Smooth muscle cell of the brain vasculature (primary cell): ENCODE measurements at regions not wholly inside any gene's neighbourhood (a gene's known extent, or its start where the extent isn't known, plus 50 kb on each side); places are given as distances from the start of the nearest gene placed in this dataset.

Source experiments
- DNase-seq: peaks from one replicate; pipeline ENCODE4 v3.0.0-alpha.2; 2012; ENCODE audit warnings: low read depth, low spot score

DNA sequence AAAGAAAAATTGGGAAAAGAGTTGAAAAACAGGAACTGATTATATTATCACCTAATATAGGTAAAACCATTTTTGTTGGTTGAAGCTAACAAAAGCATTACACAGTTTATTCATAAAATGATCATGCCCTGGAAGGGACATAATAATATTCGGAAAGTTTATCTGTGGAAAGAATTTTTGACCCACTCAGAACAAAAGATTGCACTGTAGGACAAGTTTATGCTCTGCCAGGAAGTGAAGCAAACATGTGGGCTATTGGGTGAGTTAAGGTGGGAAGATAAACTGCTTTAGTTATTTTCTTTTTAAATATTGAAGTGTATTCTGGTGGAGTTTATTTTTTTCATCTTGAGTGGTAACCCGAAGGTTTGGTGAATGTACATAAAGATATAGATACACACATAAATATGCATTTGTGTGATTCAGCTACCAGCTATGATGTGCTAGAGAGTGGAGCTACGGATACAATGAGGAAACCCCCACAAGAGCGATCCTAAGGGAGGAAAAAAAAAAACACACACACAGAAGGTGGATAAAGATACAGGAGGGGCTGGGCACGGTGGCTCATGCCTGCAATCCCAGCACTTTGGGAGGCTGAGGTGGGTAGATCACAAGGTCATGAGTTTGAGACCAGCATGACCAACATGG, 506.4 kb upstream of the THBS1 start:
- DNase-seq: no peak

GRCh38 chr15:39075311-39075710, 505.6 kb upstream of the THBS1 start:
- DNase-seq: no peak

DNA sequence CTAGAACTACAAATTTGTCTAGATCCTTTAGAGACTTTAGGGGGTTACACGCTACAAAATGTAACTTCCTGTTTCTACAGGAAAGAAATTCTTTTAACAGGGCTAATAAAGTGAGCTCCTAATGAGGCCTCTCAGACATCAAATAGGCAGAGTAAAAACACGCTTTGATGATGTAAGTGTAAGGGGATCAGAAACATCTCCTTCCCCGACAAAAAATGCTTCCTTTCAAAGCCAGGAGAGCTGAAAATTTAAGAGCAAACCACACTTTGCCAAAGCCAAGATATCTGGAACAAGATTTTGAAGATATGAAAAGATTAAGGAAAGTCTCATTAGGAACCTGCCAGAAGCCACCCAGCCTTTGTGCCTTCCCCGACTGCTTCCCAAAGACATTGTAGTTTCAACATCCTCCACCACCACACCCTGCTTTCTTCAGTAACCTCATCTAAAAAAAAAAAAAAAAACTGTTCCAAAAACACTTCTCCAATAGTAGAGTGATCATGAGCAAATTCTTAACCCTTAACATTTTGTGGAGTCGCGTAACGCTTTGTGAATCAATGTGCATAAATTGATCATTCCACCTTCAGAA, 505.0 kb upstream of the THBS1 start:
- DNase-seq: no peak

DNA sequence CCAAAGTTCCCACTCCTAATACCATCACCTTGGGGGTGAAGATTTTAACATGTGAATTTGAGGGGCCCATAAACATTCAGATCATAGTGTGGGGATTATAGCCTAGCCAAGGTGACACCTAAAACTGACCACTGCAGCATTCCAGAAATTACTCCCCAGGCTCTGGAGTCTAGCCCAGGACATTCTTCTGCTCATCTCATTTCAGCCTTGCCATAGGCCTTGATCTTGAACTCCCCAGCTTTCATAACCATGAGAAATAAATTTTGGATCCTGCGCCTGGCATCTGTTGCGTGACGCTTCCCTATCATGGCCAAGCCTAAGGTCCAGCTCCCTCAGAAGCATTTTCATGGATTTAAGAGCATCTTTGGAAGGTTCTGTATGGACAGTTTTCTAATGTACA, 502.9 kb upstream of the THBS1 start:
- no peak for DNase-seq

DNA sequence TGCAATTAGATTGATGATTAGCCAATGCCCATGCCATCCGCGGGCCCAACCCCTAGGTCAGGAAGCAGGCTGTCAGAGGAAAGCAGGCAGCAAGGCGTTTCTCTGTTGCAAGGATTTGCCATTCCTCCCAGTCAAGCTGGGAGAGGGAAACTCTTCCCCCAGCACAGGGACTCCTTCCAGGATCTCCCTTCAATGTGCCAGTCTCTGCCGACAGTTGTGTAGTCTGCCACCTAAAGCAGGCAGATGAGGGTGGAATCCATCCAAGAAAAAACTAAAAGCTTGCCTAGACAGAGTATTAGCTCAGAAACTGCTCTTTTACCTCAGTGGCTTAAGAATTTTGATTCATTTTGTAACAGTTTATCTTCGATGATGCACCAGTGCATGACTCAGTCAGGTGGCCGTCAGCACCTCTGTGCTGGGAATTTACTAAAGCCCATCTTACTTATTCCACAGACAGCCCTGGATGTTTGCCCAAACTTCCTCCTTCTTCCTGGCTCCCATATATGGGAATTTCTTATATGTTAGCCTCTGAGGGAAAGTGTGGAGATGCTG, 501.5 kb upstream of the THBS1 start:
- no peak for DNase-seq

GRCh38 chr15:39083213-39083612, 497.7 kb upstream of the THBS1 start:
- DNase-seq: no peak

DNA sequence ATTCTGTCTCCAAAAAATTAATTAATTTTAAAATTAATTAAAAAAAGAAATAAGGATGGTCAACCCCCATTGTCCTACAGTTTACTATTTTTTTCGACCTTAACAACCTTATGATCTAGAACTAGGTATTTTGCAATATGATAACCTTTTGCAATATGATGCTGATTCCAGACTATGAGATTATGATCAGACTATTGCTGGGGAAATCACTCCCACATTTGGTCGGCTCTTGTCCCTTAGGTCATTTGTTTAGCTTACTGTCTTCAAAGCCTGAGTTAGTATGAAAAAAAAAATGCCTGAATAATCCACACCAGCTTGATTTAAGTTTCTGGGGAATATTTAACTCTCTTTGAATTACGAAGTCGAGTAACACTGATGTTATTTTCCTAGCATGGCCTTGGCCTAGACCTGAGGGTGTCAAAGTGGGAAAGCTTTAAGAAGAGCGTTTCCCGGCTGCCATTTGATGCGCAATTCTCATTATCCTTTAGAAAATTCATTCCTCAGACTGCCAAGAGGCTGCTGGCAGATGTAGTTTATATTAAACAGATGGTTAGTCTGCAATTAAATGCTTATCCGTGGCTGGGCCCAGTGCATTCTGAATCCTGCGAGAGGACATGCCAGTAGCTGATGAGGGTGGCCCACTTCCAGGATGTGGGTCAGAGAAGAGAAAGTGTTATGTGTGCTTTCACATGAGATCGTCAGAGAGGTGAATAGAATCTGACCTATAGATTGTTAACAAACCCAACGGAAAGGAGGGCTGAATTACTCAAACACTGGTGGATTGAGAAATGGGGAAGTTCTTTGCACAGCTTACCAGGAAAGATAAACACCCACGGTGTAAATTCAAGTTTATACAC, 496.0 kb upstream of the THBS1 start:
- no peak for DNase-seq

- DNase-seq: no peak
These were observed 494.2 kb upstream of the THBS1 start for GRCh38 chr15:39086641-39087040.

- no peak for DNase-seq
These were observed 492.7 kb upstream of the THBS1 start for GRCh38 chr15:39088156-39088555.

GRCh38 chr15:39092354-39092753, 488.5 kb upstream of the THBS1 start:
- no peak for DNase-seq

DNA sequence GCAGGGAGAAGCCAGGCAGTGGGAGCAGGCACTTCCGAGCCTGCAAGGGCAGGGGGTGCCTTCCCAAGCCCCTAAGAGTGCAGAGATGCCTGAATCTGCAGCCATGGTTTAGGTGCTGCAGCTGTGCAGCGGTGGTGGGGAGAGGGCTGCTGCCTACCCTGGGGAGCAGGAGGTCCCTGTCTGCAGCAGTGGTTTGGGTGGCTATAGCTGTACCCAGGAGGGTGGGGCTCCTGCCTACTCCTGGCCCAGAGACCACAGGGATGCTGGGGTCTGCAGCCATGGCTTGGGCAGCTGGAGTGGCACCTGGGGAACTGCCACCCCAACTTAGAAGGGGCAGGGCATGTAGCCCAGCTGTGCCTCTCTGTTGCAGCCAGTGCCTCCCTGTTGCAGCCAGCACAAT, 488.1 kb upstream of the THBS1 start:
- DNase-seq: no peak

DNA sequence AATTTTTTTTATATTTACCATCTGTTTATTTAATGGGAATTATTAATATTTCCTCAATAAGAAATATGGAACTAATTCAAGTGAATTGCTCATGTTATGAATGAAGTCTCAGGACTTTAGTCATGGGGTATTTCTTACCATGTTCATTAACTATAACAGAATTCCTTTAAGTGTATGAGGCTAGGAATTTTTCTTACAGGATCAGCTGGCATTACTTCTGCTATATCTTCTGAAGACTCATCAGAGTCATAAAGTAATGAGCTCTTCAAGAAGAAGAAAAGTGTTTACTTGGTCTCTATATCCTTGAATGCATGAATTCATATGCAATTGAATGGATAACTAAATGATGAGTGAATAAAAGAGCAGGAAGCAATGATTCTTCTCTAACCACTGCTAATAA, 486.8 kb upstream of the THBS1 start:
- no peak for DNase-seq

GRCh38 chr15:39095218-39095879, 485.5 kb upstream of the THBS1 start:
- no peak for DNase-seq

DNA sequence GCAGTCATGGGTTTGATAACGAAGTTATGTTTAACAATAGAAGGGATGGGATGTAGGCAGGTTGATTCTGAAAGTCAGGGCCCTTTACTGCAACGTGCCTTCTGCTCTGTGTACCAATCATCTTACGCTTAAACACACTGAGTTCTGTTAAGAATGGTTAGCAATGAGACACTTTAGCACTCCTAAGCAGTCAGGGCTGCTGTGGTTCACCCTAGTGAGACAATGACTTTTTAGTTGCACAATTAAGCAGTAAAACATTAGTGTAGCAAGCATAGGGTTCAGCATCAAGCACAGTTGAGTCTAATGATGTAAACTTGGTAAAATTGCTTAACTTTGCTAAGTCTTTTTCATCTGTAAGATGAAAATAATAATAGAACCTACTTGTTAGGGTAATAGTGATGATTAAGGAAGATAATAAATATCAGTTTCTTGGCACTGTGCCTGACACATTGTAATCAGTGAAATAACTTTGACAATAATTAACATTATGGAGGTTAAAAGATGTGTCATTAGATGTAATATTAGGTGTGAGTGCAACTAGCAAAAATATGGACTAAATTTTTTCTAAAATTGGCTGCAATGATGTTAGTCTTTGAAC, 484.2 kb upstream of the THBS1 start:
- DNase-seq: no peak

DNA sequence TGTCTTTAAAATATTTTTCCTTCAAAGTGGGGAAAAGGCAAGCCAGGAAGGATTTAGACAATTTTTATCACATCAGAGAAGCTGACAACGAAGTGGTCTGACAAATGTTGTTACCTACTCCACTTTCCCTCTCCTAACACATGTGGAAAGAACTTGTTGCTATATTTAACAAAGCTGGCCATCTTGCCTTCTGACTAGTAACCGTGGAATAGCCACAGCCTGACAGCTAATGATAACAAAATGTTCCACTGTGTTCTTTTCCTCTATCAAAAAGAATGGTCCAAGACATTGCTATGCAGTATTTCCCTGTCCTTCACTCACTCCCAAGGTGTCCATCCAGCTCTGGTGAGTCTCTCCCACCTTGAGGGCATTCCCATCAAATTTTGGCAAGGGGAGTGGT, 481.4 kb upstream of the THBS1 start:
- no peak for DNase-seq

DNA sequence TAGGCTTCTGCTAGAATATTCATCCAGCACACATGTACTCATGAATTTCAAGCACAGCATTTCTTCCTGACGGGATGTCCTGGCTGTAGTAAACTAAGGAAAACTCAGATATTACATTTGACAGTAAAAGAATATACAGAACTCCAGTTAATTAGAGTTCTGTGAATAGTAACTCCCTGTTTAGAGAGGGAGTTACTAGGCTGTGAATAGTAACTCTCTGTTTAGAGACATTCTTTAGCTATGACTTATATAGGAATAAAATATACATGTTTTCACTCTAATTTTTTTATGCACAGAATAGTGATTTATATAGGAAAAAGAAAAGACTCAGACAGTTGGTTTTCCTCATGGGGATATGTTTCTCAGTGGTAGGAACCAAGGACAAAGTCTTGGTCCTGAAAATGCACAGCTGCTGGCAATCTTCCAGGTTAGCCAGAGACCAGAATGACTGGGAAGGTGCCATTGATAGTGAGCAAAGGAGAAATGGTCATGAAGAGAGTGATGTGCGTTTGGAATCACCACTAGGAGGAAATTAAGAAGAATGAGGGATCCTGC, 480.7 kb upstream of the THBS1 start:
- DNase-seq: no peak

DNA sequence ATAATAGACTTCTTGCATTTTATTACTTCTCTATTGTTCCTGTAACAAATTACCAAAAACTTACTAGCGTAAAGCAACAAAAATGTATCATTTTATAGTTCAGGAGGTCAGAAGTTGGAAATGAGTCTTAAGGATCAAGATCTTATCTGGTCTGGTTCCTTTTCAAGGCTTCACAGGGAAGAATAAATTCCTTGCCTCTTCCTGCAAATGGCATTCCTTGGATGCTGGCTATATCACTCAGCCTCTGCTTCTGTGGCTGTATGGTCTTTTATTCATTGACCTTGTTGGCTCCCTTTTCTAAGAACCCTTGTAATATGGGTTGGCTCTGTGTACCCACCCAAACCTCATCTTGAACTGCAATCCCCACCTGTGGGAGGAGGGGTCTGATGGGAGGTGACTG, 478.4 kb upstream of the THBS1 start:
- DNase-seq: no peak

DNA sequence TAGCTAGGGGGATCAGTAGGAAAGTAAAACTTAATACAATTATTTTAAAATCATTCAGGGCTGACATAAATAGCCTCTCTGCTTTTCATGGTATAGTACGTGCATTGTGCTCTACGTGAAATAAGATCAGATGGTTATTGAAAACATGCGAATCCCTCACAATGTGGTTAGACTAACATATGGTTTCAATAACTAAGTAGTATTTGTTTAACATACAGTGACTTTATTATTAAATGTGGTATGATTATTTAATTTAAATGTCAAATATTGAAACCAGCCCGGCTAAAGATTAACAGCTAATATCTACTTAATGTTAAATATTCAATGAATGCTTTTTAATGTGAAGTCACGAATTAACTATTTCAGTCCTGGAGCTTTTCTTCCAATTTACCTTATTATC, 473.9 kb upstream of the THBS1 start:
- DNase-seq: no peak

DNA sequence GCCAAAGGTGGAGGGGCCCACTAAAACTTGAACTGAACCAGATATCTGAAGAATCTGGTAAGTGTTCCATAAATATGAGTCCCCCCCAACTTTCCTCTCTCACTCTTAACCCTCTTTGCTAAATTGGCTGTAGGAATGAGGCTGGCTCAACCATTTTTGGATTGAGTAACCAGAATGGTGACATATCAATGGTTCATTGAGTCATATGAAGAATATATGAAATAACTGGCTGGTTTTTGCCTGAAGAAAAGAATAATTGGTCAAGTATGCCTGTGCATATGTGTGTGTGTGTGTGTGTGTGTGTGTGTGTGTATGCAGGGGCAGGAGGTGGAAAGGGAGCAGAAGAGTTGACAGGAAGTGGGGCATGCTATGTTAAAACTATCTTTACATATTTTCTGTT, 472.9 kb upstream of the THBS1 start:
- no peak for DNase-seq

DNA sequence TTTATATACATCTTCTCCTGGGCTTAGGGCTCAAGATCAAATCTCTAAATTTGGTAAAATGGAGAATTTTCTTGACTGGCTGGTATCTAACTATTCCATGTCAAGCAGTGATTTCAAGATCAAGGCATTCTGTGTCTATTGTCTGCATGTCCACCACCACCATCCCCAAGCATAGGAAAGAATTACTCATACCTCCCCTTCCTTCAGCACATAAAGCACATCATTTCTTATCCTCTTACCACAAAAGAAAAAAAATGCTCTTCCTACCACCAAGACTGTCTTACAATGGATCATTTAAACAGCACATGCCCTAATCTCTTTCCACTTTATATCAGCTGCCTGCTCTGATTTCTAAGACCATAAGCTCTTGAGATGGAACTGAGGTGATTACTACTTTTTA, 470.5 kb upstream of the THBS1 start:
- no peak for DNase-seq

DNA sequence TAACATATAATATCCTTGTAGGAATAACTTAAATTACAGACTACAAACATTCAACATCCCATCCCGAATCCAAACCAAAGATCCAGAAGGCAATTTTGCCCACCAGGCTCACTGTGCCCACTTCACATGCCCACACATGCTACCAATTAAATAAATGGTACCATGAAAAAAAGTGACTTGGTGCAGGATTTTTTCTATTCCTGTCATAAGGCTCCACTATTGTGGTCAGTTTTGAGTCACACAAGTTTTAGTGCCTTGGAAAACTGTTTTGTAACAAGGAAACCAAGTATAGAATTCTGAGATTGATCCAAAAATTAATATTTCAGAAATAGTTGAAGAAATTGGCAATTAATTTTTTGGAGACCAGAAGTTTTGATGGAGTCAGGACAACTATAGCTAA, 470.1 kb upstream of the THBS1 start:
- no peak for DNase-seq
